ENCODE measurements at regions not wholly inside any gene's neighbourhood (a gene's known extent, or its start where the extent isn't known, plus 50 kb on each side); places are given as distances from the start of the nearest gene placed in this dataset.
"Not testable (repeated sequence)": the region's sequence is repeated elsewhere in the genome, so short reads cannot be mapped to it uniquely, and the experiment has no call there.

- FAIRE-seq: no peak
- no peak for DNase-seq (ENCODE audit: insufficient read length, low spot score)
- no peak for TF ChIP-seq POLR2AphosphoS5 (IDR thresholded peaks at IDR 0.05; ENCODE audit: low read depth, low read length)
- no peak for TF ChIP-seq POLR2A (IDR thresholded peaks at IDR 0.05; ENCODE audit: low read depth, low read length)
- TF ChIP-seq POU2F2 (IDR thresholded peaks at IDR 0.05; ENCODE audit: low read depth, low read length): no peak
- TF ChIP-seq TAF1 (IDR thresholded peaks at IDR 0.05; ENCODE audit: low read depth, low read length): no peak
- TF ChIP-seq PAX5 (IDR thresholded peaks at IDR 0.05; ENCODE audit: insufficient read depth, low read length, severe bottlenecking): no peak
- no peak for TF ChIP-seq SPI1 (IDR thresholded peaks at IDR 0.05; ENCODE audit: low read depth, low read length)
Observed at GRCh38 chr4:62439051-62439450, 1238.9 kb downstream of the ADGRL3 start.

DNA sequence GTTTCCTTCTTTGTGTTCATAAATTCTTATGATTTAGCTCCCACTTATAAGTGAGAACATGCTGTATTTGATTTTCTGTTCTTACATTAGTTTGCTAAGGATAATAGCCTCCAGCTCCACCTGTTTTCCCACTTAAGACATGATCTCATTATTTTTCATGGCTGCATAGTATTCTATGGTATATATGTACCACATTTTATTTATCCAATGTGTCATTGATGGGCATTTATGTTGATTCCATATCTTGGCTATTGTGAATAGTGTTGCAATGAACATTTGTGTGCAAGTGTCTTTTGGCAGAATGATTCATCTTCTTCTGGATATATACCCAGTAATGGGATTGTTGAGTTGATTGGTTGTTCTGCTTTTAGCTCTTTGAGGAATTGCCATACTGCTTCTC, 1234.8 kb downstream of the ADGRL3 start:
- no peak for DNase-seq (ENCODE audit: insufficient read length, low spot score)
- FAIRE-seq: no peak
- TF ChIP-seq POLR2A (IDR thresholded peaks at IDR 0.05; ENCODE audit: low read depth, low read length) (no peak), PAX5 (IDR thresholded peaks at IDR 0.05; ENCODE audit: insufficient read depth, low read length, severe bottlenecking) (no peak)

DNA sequence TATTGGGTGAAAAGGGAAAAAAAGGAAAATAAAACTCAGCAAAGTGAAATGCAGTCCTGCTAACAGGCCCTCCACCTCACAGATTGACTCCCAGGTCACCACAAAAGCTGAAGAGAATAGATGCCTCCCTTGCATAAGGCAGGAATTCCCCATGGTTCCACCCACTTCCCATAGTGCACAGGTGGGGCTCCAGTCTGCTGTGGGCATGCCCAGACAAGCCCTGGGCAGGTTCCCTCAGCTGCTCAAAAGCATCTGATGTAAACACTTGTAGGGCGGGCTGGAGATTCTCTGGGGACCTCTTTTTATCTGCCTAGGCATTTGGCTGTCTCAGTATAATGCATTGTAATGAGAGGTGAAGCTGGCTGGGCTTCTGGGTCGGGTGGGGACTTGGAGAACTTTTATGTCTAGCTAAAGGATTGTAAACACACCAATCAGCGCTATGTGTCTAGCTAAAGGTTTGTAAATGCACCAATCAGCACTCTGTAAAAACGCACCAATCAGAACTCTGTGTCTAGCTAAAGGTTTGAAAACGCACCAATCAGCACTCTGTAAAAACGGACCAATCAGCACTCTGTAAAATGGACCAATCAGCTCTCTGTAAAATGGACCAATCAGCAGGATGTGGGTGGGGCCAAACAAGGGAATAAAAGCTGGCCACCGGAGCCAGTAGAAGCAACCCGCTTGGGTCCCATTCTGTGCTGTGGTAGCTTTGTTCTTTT, 1231.5 kb downstream of the ADGRL3 start:
- not testable (repeated sequence) for FAIRE-seq; DNase-seq (ENCODE audit: insufficient read length, low spot score)
- peak; percentile 56 for TF ChIP-seq SPI1 (IDR thresholded peaks at IDR 0.05; ENCODE audit: low read depth, low read length)
- 0 out of 2 replicates have a peak, but pooled peaks have one; percentile 28 for TF ChIP-seq TAF1 (IDR thresholded peaks at IDR 0.05; ENCODE audit: low read depth, low read length)
- 0 out of 2 replicates have a peak, but pooled peaks have one; percentile 44 for TF ChIP-seq POU2F2 (IDR thresholded peaks at IDR 0.05; ENCODE audit: low read depth, low read length)

DNA sequence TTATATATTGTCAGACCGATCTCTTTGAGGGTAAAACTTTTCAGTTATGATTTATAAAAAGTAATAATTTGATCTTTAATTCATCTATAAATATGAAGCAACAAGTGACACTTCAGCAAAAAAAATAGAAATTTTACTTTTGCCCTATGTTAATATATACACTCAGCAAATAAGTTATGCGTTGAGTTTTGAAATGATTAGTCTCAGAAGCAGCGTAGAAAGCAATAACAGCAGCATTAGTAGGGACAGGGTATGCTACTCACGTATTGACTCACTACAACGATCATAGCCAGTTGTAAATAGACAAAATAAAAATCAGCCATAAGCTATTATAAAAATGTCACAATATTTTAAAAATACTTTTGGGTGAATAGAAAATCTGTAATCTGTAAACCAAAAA, 1229.2 kb downstream of the ADGRL3 start:
- DNase-seq (ENCODE audit: insufficient read length, low spot score) (no peak), FAIRE-seq (no peak)
- TF ChIP-seq POLR2A (IDR thresholded peaks at IDR 0.05; ENCODE audit: low read depth, low read length) (no peak), POU2F2 (IDR thresholded peaks at IDR 0.05; ENCODE audit: low read depth, low read length) (no peak), PAX5 (IDR thresholded peaks at IDR 0.05; ENCODE audit: insufficient read depth, low read length, severe bottlenecking) (no peak), POLR2AphosphoS5 (IDR thresholded peaks at IDR 0.05; ENCODE audit: low read depth, low read length) (no peak), SPI1 (IDR thresholded peaks at IDR 0.05; ENCODE audit: low read depth, low read length) (no peak), TAF1 (IDR thresholded peaks at IDR 0.05; ENCODE audit: low read depth, low read length) (no peak)

GRCh38 chr4:62415256-62415655, 1215.1 kb downstream of the ADGRL3 start:
- no peak for TF ChIP-seq POLR2A (IDR thresholded peaks at IDR 0.05; ENCODE audit: low read depth, low read length)
- no peak for TF ChIP-seq POU2F2 (IDR thresholded peaks at IDR 0.05; ENCODE audit: low read depth, low read length)
- TF ChIP-seq TAF1 (IDR thresholded peaks at IDR 0.05; ENCODE audit: low read depth, low read length): no peak
- no peak for TF ChIP-seq POLR2AphosphoS5 (IDR thresholded peaks at IDR 0.05; ENCODE audit: low read depth, low read length)
- no peak for TF ChIP-seq PAX5 (IDR thresholded peaks at IDR 0.05; ENCODE audit: insufficient read depth, low read length, severe bottlenecking)
- TF ChIP-seq SPI1 (IDR thresholded peaks at IDR 0.05; ENCODE audit: low read depth, low read length): no peak
- DNase-seq (ENCODE audit: insufficient read length, low spot score): no peak
- no peak for FAIRE-seq

GRCh38 chr4:62414563-62414962, 1214.4 kb downstream of the ADGRL3 start:
- no peak for TF ChIP-seq TAF1 (IDR thresholded peaks at IDR 0.05; ENCODE audit: low read depth, low read length)
- no peak for TF ChIP-seq POLR2A (IDR thresholded peaks at IDR 0.05; ENCODE audit: low read depth, low read length)
- TF ChIP-seq POLR2AphosphoS5 (IDR thresholded peaks at IDR 0.05; ENCODE audit: low read depth, low read length): no peak
- no peak for TF ChIP-seq POU2F2 (IDR thresholded peaks at IDR 0.05; ENCODE audit: low read depth, low read length)
- 0 out of 2 replicates have a peak, but pooled peaks have one; percentile 18 for TF ChIP-seq SPI1 (IDR thresholded peaks at IDR 0.05; ENCODE audit: low read depth, low read length)
- no peak for TF ChIP-seq PAX5 (IDR thresholded peaks at IDR 0.05; ENCODE audit: insufficient read depth, low read length, severe bottlenecking)
- DNase-seq (ENCODE audit: insufficient read length, low spot score) (no peak), FAIRE-seq (no peak)

GRCh38 chr4:62410371-62411003, 1210.4 kb downstream of the ADGRL3 start:
- DNase-seq (ENCODE audit: insufficient read length, low spot score): no peak
- peak; percentile 50 for FAIRE-seq
- no peak for TF ChIP-seq POLR2AphosphoS5 (IDR thresholded peaks at IDR 0.05; ENCODE audit: low read depth, low read length)
- 0 out of 2 replicates have a peak, but pooled peaks have one; percentile 56 for TF ChIP-seq POU2F2 (IDR thresholded peaks at IDR 0.05; ENCODE audit: low read depth, low read length)

DNA sequence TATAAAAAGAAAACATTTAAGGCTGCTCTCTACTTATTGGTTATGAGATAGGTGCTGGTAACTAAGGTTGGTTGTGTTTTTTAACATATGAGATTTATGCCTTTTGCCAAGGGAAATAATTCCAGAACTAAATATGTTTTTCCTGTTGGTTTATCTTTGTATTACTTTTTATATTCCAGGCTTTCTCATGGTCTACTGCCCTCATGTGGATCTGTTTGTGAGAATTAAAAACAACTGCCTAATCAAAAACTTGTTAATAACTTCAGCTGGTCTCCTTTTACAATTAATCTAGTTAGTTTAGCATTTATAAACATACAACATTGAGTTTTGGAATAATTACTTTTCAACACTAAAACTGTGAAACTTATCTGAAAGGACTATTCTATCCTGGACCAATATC, 1208.3 kb downstream of the ADGRL3 start:
- DNase-seq (ENCODE audit: insufficient read length, low spot score): no peak
- no peak for TF ChIP-seq SPI1 (IDR thresholded peaks at IDR 0.05; ENCODE audit: low read depth, low read length)
- no peak for TF ChIP-seq POLR2AphosphoS5 (IDR thresholded peaks at IDR 0.05; ENCODE audit: low read depth, low read length)
- TF ChIP-seq POU2F2 (IDR thresholded peaks at IDR 0.05; ENCODE audit: low read depth, low read length): no peak
- no peak for TF ChIP-seq PAX5 (IDR thresholded peaks at IDR 0.05; ENCODE audit: insufficient read depth, low read length, severe bottlenecking)
- no peak for TF ChIP-seq POLR2A (IDR thresholded peaks at IDR 0.05; ENCODE audit: low read depth, low read length)
- TF ChIP-seq TAF1 (IDR thresholded peaks at IDR 0.05; ENCODE audit: low read depth, low read length): no peak
- no peak for FAIRE-seq

DNA sequence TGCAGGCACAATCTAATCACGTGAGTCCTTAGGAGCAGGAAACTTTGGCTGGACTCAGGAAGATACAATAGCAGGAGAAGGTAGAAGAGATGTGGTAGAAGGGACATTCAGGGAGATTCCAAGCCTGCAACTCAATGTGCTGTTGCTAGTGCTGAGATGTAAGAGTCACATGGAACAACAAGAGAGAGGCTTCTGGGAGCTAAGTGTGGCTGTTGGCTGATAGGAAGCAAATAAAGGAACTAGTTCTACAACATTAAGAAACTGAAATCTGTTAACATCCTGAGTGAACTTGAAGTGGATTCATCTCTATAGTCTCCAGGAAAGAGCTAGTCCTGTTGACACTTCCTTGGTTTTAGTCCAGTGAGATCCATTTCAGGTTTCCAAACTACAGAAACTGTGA, 1207.4 kb downstream of the ADGRL3 start:
- DNase-seq (ENCODE audit: insufficient read length, low spot score): no peak
- FAIRE-seq: no peak
- TF ChIP-seq POU2F2 (IDR thresholded peaks at IDR 0.05; ENCODE audit: low read depth, low read length) (no peak), SPI1 (IDR thresholded peaks at IDR 0.05; ENCODE audit: low read depth, low read length) (no peak), PAX5 (IDR thresholded peaks at IDR 0.05; ENCODE audit: insufficient read depth, low read length, severe bottlenecking) (no peak), POLR2A (IDR thresholded peaks at IDR 0.05; ENCODE audit: low read depth, low read length) (no peak), TAF1 (IDR thresholded peaks at IDR 0.05; ENCODE audit: low read depth, low read length) (no peak), POLR2AphosphoS5 (IDR thresholded peaks at IDR 0.05; ENCODE audit: low read depth, low read length) (no peak)
